Mesodermal cell (in vitro differentiated cells): ENCODE measurements at regions not wholly inside any gene's neighbourhood (a gene's known extent, or its start where the extent isn't known, plus 50 kb on each side); places are given as distances from the start of the nearest gene placed in this dataset.

ENCODE experiments used
- H3K27ac ChIP-seq: 2 replicates; pipeline ENCODE4 v1.7.0; 2013; ENCODE audit warnings: mild to moderate bottlenecking, low read depth, low read length, moderate library complexity; ENCODE audit not compliant: severe bottlenecking
- H3K36me3 ChIP-seq: 2 replicates; pipeline ENCODE4 v1.7.1; 2013; ENCODE audit warnings: mild to moderate bottlenecking, low read length, moderate library complexity; ENCODE audit not compliant: control insufficient read depth, insufficient read depth
- H3K4me1 ChIP-seq: one replicate; pipeline ENCODE4 v1.7.1; 2013; ENCODE audit warnings: mild to moderate bottlenecking, low read length; ENCODE audit not compliant: insufficient read depth, control insufficient read depth, poor library complexity, severe bottlenecking
- H3K4me3 ChIP-seq: 2 replicates; pipeline ENCODE4 v1.7.0; 2013; ENCODE audit warnings: low read length, control low read depth, mild to moderate bottlenecking; ENCODE audit not compliant: insufficient read depth, poor library complexity, severe bottlenecking; ENCODE audit errors: extremely low read depth
- H3K9me3 ChIP-seq: 2 replicates; pipeline ENCODE4 v1.7.1; 2013; ENCODE audit warnings: mild to moderate bottlenecking, low read length, moderate library complexity; ENCODE audit not compliant: control insufficient read depth
- WGBS, 2 experiments: methylation state at CpG; one replicate each; pipeline ENCODE4 v1.1.5; 2013; ENCODE audit warnings: missing lambda C conversion rate in 2 of 2; ENCODE audit not compliant: insufficient coverage in 2 of 2; 5-methylcytosine and 5-hydroxymethylcytosine counted together

DNA sequence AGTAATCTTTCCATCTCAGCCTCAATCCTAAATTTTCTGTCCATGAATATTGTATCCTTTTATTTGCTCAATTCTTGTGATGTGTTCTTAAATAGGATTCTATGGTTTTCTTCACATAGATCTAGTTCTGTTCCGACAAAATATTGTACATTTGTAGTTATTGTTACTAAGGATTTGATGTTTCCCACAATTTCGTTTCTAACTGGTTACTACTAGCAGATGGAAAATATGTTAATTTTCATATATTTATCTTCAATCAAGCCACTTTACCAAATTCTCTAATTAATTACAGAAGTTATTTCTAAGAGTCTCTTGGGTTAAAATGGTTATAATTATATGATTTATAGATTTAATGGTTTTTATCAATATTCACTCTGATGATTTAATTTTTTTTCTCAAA lies 60.3 kb downstream of the SEC61B start:
- no peaks in the 10 kb centered on the region for H3K36me3 ChIP-seq
- no peak overlapping the region for H3K27ac ChIP-seq
- no peak overlapping the region for H3K4me3 ChIP-seq
- no CpG with 5 or more reads among the region's 2 CpGs for WGBS, 2 experiments
- no peaks in the 10 kb centered on the region for H3K4me1 ChIP-seq
- no peaks in the 10 kb centered on the region for H3K9me3 ChIP-seq

- Histone ChIP-seq H3K4me1 (no peaks in the 10 kb centered on the region), H3K4me3 (no peak overlapping the region), H3K9me3 (no peaks in the 10 kb centered on the region), H3K27ac (no peak overlapping the region), H3K36me3 (no peaks in the 10 kb centered on the region)
- 81 to 97% methylated on average over 4 of the region's 6 CpGs for WGBS, 2 experiments
These were observed 63.9 kb downstream of the SEC61B start for GRCh38 chr9:99285965-99286364.

- no peaks in the 10 kb centered on the region for H3K9me3 ChIP-seq
- H3K4me1 ChIP-seq = no peaks in the 10 kb centered on the region
- H3K27ac ChIP-seq = no peak overlapping the region
- 100% methylated on average over 2 of the region's 3 CpGs for WGBS, 2 experiments
- no peaks in the 10 kb centered on the region for H3K36me3 ChIP-seq
- no peak overlapping the region for H3K4me3 ChIP-seq
These were observed 64.5 kb downstream of the SEC61B start for GRCh38 chr9:99286536-99286935.

- Histone ChIP-seq H3K36me3 (no peaks in the 10 kb centered on the region), H3K4me3 (no peak overlapping the region), H3K9me3 (no peaks in the 10 kb centered on the region), H3K4me1 (no peaks in the 10 kb centered on the region), H3K27ac (no peak overlapping the region)
- WGBS, 2 experiments = 96 to 100% methylated on average over 1 to 2 of the region's 2 CpGs
These were observed 65.6 kb downstream of the SEC61B start for GRCh38 chr9:99287641-99288040.

DNA sequence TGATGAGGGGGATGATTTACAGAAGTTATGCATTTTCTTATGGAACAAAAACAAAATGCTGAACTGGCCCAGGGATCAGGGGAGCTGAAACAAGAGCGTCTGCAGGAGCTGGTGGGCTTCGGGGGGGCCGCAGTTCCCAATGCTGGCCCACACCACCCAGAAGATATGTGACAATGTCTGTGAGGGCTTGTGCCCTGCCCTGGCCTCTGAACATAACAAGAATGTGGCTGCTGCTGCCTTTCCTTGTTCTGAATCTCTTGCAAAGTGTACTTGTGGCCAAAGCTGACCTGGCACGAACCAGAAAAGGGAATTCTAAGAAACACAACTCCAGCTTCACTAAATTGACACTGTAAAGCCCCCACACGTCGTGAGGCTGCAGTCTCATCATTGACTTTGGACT lies 66.7 kb downstream of the SEC61B start:
- WGBS, 2 experiments = 69 to 88% methylated on average over 4 of the region's 6 CpGs
- H3K9me3 ChIP-seq = no peaks in the 10 kb centered on the region
- H3K27ac ChIP-seq = no peak overlapping the region
- H3K4me1 ChIP-seq = no peaks in the 10 kb centered on the region
- H3K36me3 ChIP-seq = no peaks in the 10 kb centered on the region
- H3K4me3 ChIP-seq = no peak overlapping the region

DNA sequence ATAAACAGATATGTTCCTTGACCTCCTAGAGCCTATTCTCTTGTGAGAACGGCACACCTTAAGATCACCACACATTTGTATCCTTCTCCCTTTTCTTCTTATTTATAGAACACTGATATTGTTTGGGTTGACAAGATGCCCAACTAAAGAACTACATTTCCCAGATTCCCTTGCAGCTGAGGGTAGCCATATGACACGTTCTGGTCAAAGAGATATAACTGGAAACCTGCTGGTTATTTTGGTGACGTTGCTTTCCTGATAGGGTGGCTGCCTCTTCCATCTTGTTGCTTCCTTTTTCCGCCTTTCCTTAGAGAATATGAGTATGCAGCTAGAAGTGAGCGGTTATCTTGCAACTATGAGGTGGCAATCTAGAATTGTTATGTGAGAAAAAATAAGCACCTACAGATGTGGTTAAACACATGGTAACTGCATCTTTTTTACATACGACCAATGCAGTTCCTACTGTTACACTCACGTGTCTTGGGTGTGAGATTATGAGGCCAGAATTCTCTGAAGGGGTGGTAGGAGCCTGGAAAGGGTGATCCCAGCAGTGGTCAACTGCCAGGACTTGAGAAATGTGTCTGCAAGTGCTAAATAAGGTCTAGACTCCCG lies 72.9 kb downstream of the SEC61B start:
- Histone ChIP-seq H3K36me3 (no peaks in the 10 kb centered on the region), H3K9me3 (no peaks in the 10 kb centered on the region), H3K4me3 (no peak overlapping the region), H3K27ac (no peak overlapping the region), H3K4me1 (peaks cover 8% of the 10 kb centered on the region)
- 100% methylated on average over 1 of the region's 8 CpGs; no CpG with 5 or more reads in 1 of the 2 experiments for WGBS, 2 experiments

- Histone ChIP-seq H3K27ac (no peak overlapping the region), H3K36me3 (no peaks in the 10 kb centered on the region), H3K4me3 (no peak overlapping the region), H3K9me3 (no peaks in the 10 kb centered on the region), H3K4me1 (peaks cover 8% of the 10 kb centered on the region)
- WGBS, 2 experiments = 87 to 92% methylated on average over 20 to 33 of the region's 38 CpGs
These were observed 74.3 kb downstream of the SEC61B start for GRCh38 chr9:99296291-99296951.

GRCh38 chr9:99298614-99299013 lies 76.5 kb downstream of the SEC61B start:
- Histone ChIP-seq H3K4me1 (peaks cover 8% of the 10 kb centered on the region), H3K36me3 (no peaks in the 10 kb centered on the region), H3K4me3 (no peak overlapping the region), H3K9me3 (no peaks in the 10 kb centered on the region), H3K27ac (peak overlapping the region; percentile 54)
- WGBS, 2 experiments = 76 to 91% methylated on average over 6 of the region's 7 CpGs

DNA sequence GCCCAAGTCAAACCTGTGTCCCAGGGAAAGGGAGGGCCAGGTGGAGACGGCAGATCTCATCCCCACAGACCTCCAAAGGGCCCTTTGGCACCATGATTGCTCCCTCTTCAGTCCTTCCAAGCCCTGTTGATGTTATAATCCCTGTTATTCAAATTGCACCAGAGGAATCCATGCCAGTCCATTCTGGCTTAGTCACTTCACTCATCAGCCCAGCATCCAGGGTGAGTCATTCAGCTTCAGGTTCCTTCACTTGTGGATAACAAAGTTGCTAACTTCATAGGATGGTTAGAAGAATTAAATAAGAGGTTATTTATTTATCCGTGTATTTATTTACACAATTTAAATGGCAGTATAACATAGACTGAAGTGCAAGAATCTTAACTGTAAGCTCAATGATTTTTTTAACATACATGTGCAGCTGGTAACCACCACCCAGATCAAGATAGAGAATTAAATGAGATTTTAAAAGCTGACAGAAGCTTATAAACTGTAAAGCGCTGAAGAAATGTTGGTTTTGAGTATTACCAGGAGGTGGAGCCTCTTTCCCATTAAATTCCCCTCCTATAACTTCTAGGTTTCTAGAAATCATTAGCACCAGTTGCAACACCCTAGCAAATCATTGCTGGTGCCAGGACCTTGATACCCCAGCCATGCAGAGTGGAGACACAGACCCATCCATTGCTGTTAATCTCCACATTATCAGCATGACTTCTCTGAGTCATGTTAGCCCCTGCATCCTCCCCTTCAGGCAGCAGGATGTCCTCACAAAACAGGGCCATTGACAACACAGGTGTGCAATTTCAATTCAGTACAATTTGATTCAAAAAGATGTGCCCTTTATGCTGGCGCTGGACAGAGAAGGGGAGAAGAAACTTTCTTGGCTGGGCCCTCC lies 77.4 kb downstream of the SEC61B start:
- Histone ChIP-seq H3K4me3 (no peak overlapping the region), H3K9me3 (no peaks in the 10 kb centered on the region), H3K36me3 (no peaks in the 10 kb centered on the region), H3K4me1 (peaks cover 8% of the 10 kb centered on the region), H3K27ac (peak overlapping the region; percentile 54)
- 66 to 75% methylated on average over 2 of the region's 4 CpGs for WGBS, 2 experiments

DNA sequence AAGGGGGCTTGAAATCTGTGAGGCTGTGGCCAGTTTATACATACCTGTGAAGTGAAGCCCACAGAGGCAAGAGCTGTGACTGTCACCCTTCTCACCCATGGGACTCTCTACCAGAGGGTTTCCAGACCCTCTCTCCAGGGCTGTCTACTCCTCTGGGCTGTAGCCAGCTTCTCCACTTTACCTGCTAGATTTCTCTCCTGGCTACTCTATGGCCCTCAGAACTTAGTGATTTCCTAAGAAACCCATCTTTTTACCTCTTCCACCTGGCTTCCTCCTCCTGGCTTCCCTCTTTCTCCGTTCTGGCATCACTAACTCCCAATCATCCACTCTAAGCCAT lies 78.0 kb downstream of the SEC61B start:
- Histone ChIP-seq H3K27ac (no peak overlapping the region), H3K9me3 (no peaks in the 10 kb centered on the region), H3K4me3 (no peak overlapping the region), H3K36me3 (no peaks in the 10 kb centered on the region), H3K4me1 (peaks cover 8% of the 10 kb centered on the region)
- 0% methylated on average over 1 of the region's 1 CpG for WGBS, 2 experiments

- WGBS, 2 experiments = 60 to 91% methylated on average over 1 to 2 of the region's 3 CpGs
- Histone ChIP-seq H3K9me3 (no peaks in the 10 kb centered on the region), H3K36me3 (no peaks in the 10 kb centered on the region), H3K4me3 (no peak overlapping the region), H3K27ac (no peak overlapping the region), H3K4me1 (peaks cover 8% of the 10 kb centered on the region)
These were observed 78.5 kb downstream of the SEC61B start for GRCh38 chr9:99300603-99301002.
